ENCODE measurements at regions not wholly inside any gene's neighbourhood (a gene's known extent, or its start where the extent isn't known, plus 50 kb on each side); places are given as distances from the start of the nearest gene placed in this dataset.
A peak's percentile ranks its signal among the peaks of the same experiment; 100 is the strongest.

DNA sequence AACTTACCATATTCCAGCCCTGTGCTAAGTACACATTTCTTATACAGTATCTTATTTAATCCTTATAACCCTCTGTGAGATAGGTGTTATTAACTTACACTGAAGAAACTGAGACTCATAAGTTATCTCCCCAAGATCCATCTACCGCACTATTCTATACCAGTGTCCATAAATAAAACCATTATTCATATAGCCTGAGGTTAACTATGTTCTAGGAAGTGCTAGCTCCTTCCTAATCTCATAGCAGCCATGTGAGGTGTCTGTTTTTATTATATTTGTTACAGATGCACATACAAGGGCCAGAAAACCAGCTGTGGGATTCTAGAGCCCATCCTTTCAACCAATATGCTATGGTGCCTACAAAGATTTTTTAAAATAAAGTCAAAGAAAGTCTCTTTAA is 100.3 kb upstream of the RAP1B start:
- CTCF ChIA-PET, result interaction anchor here (0.6 to 4.3 kb wide), 4 partner anchors 9 to 151 kb away, joined by 3 to 21 read pairs (median 4); no protein-coding TSS in a partner anchor
- Histone ChIP-seq H3K4me3 (ENCODE audit: low read depth, low read length) (no peak overlapping the region), H3K27me3 (ENCODE audit: control insufficient read depth, insufficient read depth, low read length) (no peaks in the 10 kb centered on the region), H3K36me3 (ENCODE audit: control insufficient read depth, insufficient read depth, low read length) (no peaks in the 10 kb centered on the region)
- TF ChIP-seq, protein P1, sequence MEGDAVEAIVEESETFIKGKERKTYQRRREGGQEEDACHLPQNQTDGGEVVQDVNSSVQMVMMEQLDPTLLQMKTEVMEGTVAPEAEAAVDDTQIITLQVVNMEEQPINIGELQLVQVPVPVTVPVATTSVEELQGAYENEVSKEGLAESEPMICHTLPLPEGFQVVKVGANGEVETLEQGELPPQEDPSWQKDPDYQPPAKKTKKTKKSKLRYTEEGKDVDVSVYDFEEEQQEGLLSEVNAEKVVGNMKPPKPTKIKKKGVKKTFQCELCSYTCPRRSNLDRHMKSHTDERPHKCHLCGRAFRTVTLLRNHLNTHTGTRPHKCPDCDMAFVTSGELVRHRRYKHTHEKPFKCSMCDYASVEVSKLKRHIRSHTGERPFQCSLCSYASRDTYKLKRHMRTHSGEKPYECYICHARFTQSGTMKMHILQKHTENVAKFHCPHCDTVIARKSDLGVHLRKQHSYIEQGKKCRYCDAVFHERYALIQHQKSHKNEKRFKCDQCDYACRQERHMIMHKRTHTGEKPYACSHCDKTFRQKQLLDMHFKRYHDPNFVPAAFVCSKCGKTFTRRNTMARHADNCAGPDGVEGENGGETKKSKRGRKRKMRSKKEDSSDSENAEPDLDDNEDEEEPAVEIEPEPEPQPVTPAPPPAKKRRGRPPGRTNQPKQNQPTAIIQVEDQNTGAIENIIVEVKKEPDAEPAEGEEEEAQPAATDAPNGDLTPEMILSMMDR (IDR thresholded peaks at IDR 0.05; ENCODE audit: insufficient read depth, low read depth, low read length), result no peak
- POLR2A ChIA-PET, result no interaction called here
- DNase-seq (ENCODE audit: low read depth), result no peak

DNA sequence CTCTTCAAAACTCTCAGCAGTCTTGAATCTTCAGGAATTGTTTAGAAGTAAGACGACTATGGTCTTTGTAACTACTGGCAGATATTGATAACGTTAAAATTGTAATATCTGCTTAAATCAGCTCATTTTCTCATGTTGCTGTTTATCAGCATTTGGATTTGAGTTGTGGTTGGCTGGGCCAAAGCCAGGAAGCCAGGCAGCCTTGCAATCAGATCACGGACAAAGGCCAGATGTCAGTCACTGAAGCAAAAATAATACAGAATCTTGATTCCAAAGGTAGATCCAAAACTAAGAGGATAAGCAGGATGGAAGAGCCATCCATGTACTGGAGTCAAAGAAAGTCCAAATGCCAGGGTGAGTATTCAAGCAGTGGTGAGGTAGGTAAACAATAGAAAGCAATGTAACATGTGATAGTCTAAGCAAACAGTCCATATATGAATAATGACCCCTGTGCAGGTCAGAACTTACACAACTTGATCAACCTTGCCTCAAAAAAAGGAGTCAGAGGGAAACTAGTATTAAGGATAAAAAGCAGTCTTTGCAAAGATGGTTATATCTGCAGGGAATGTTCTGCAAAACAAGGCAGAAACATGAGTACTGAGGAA is 95.8 kb upstream of the RAP1B start:
- Histone ChIP-seq H3K27me3 (ENCODE audit: control insufficient read depth, insufficient read depth, low read length) (no peaks in the 10 kb centered on the region), H3K4me3 (ENCODE audit: low read depth, low read length) (no peak overlapping the region), H3K36me3 (ENCODE audit: control insufficient read depth, insufficient read depth, low read length) (no peaks in the 10 kb centered on the region)
- ChIA-PET CTCF (no interaction called here), POLR2A (no interaction called here)
- no peak for DNase-seq (ENCODE audit: low read depth)
- TF ChIP-seq, protein P1 (IDR thresholded peaks at IDR 0.05; ENCODE audit: insufficient read depth, low read depth, low read length), result no peak

DNA sequence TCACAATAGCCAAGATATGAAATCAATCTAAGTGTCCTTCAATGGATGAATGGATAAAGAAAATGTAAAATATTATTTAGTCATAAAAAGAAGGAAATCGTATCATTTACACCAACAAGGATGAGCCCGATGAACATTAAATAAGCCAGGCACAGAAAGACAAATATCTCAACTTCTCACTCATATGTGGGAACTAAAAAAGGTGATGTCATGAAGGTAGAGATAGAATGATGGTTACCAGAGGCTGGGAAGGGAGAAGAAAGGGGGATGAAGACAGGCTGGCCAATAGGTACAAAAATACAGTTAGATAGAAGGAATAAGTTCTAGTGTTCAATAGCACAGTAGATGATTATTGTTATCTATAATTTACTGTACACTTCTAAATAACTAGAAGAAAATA is 94.9 kb upstream of the RAP1B start:
- no peak for DNase-seq (ENCODE audit: low read depth)
- Histone ChIP-seq H3K36me3 (ENCODE audit: control insufficient read depth, insufficient read depth, low read length) (no peaks in the 10 kb centered on the region), H3K27me3 (ENCODE audit: control insufficient read depth, insufficient read depth, low read length) (no peaks in the 10 kb centered on the region), H3K4me3 (ENCODE audit: low read depth, low read length) (no peak overlapping the region)
- POLR2A ChIA-PET, result no interaction called here
- CTCF ChIA-PET, result no interaction called here
- TF ChIP-seq, protein P1 (IDR thresholded peaks at IDR 0.05; ENCODE audit: insufficient read depth, low read depth, low read length), result no peak

DNA sequence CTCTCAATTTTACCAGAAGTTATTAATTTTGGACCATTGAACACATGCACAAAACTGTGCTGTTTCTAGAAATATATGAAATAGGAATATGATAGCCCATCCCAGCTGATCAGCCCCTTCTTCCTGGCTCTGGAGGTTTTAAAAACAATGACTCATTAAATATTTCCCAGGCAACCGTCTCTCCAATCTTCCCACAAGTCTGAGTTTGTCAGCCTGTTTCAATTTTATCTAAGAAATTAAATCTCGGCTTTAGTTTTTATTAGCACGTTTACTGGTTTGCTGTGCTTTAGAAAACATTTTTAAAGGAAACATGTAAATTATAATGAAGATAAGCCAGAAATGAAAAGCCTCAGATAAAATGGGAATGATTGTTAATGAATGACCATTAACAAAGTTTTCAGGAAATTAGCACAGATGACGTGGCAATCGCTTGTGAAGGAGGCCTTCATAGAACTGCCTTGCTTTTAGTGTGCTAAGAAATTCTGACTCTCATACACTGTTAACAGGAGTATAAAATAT is 89.3 kb upstream of the RAP1B start:
- CTCF ChIA-PET, result interaction anchor here (1.3 to 1.6 kb wide), 3 partner anchors 11 to 23 kb away, joined by 3 to 6 read pairs (median 4); no protein-coding TSS in a partner anchor
- POLR2A ChIA-PET, result interaction anchor here (1.0 kb wide), 1 partner anchor 42 kb away, joined by 3 read pairs; no protein-coding TSS in a partner anchor
- Histone ChIP-seq H3K4me3 (ENCODE audit: low read depth, low read length) (no peak overlapping the region), H3K36me3 (ENCODE audit: control insufficient read depth, insufficient read depth, low read length) (no peaks in the 10 kb centered on the region), H3K27me3 (ENCODE audit: control insufficient read depth, insufficient read depth, low read length) (no peaks in the 10 kb centered on the region)
- DNase-seq (ENCODE audit: low read depth), result peak; percentile 68
- TF ChIP-seq, protein P1 (IDR thresholded peaks at IDR 0.05; ENCODE audit: insufficient read depth, low read depth, low read length), result no peak

DNA sequence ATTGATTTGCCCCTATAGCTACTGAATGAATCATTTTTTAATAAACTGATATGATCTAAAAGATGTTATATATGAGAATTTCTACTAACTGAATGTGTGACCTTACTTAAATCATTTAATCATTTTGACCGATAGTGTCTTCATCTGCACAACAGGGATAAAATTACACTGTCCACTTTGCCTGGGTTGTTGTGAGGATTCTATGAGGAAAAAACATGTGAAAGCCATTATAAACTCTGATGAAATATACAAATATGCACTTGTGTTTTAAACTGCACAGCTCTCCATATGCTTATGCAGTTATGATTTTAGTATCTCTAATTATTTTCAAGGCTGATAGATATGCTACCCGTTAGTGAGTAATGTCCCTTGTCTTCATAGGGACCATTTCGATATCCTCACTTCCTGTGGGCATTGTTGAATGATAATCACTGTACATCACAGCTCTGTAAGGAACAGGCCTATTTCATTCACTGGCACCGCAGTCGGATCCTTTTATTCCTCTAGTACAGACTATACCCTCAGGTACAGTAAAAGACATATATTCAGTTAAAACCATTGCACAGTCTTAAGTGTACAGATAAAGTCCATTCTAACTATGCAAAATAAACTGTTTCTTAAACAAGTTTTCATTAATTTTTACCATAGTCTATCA is 88.7 kb upstream of the RAP1B start:
- no peaks in the 10 kb centered on the region for H3K36me3 ChIP-seq (ENCODE audit: control insufficient read depth, insufficient read depth, low read length)
- ChIA-PET POLR2A (interaction anchor here (1.0 kb wide), 1 partner anchor 42 kb away, joined by 3 read pairs; no protein-coding TSS in a partner anchor), CTCF (interaction anchor here (1.1 to 1.6 kb wide), 2 partner anchors 13 to 16 kb away, joined by 3 to 6 read pairs; no protein-coding TSS in a partner anchor)
- TF ChIP-seq, protein P1 (IDR thresholded peaks at IDR 0.05; ENCODE audit: insufficient read depth, low read depth, low read length), result no peak
- no peak for DNase-seq (ENCODE audit: low read depth)
- no peaks in the 10 kb centered on the region for H3K27me3 ChIP-seq (ENCODE audit: control insufficient read depth, insufficient read depth, low read length)
- no peak overlapping the region for H3K4me3 ChIP-seq (ENCODE audit: low read depth, low read length)
